Keratinocyte (primary cell): ENCODE measurements at regions not wholly inside any gene's neighbourhood (a gene's known extent, or its start where the extent isn't known, plus 50 kb on each side); places are given as distances from the start of the nearest gene placed in this dataset.

Experiments
- DNase-seq: peaks from one replicate; pipeline ENCODE4 v3.0.0-alpha.2; 2011; ENCODE audit warnings: low read depth, missing footprints, low spot score
- FAIRE-seq: peaks from 2 replicates; lab custom pipeline; 2011; peaks lifted over from hg19 to GRCh38; lab: Jason Lieb, UNC
- H2AFZ ChIP-seq: 2 replicates; pipeline ENCODE4 v1.6.0; 2012; ENCODE audit warnings: low read length, control low read depth, inconsistent platforms; ENCODE audit not compliant: control insufficient read depth
- H3K27ac ChIP-seq: 2 replicates; pipeline ENCODE4 v1.5.1; 2011; ENCODE audit warnings: low read length; ENCODE audit not compliant: control insufficient read depth, insufficient read depth
- H3K27me3 ChIP-seq: 3 replicates; pipeline ENCODE4 v1.6.0; 2011; ENCODE audit warnings: low read length; ENCODE audit not compliant: control insufficient read depth, insufficient read depth; ENCODE audit errors: extremely low read depth
- H3K36me3 ChIP-seq, 2 experiments: 2 replicates in 1 of 2; 3 replicates in 1 of 2; pipeline ENCODE4 v1.5.1; 2011; ENCODE audit warnings: low read length in 2 of 2, mild to moderate bottlenecking in 1 of 2; ENCODE audit not compliant: control insufficient read depth in 2 of 2, insufficient read depth in 2 of 2; ENCODE audit errors: extremely low read depth in 1 of 2
- H3K4me1 ChIP-seq: 3 replicates; pipeline ENCODE4 v1.5.1; 2011; ENCODE audit warnings: low read length; ENCODE audit not compliant: control insufficient read depth, insufficient read depth; ENCODE audit errors: extremely low read depth
- H3K4me2 ChIP-seq: 3 replicates; pipeline ENCODE4 v1.6.0; 2011; ENCODE audit warnings: low read depth, low read length; ENCODE audit not compliant: control insufficient read depth, insufficient read depth; ENCODE audit errors: extremely low read depth
- H3K4me3 ChIP-seq, 3 experiments: fragments of 200-600 bp in 1 of 3; sonication (generic) in 1 of 3; 2 replicates in 2 of 3; 3 replicates in 1 of 3; pipeline ENCODE4 v1.5.1; 2011 to 2016; ENCODE audit warnings: low read length in 3 of 3, mild to moderate bottlenecking in 3 of 3, control low read depth in 2 of 3, inconsistent platforms in 1 of 3, low read depth in 1 of 3, mixed read lengths in 1 of 3, mixed run types in 1 of 3, moderate library complexity in 1 of 3; ENCODE audit not compliant: control insufficient read depth in 2 of 3, insufficient read depth in 2 of 3; ENCODE audit errors: extremely low read depth in 1 of 3
- H3K79me2 ChIP-seq: 2 replicates; pipeline ENCODE4 v1.6.0; 2012; ENCODE audit warnings: low read length; ENCODE audit not compliant: control insufficient read depth, insufficient read depth
- H3K9ac ChIP-seq: 3 replicates; pipeline ENCODE4 v1.6.0; 2011; ENCODE audit warnings: low read length; ENCODE audit not compliant: control insufficient read depth, insufficient read depth; ENCODE audit errors: extremely low read depth
- H3K9me1 ChIP-seq: 3 replicates; pipeline ENCODE4 v1.6.0; 2011; ENCODE audit warnings: low read length; ENCODE audit not compliant: control insufficient read depth, insufficient read depth; ENCODE audit errors: extremely low read depth
- H3K9me3 ChIP-seq: 2 replicates; pipeline ENCODE4 v1.5.1; 2012; ENCODE audit warnings: low read depth, low read length; ENCODE audit not compliant: control insufficient read depth
- H4K20me1 ChIP-seq: 3 replicates; pipeline ENCODE4 v1.6.0; 2011; ENCODE audit warnings: low read length; ENCODE audit not compliant: control insufficient read depth, insufficient read depth; ENCODE audit errors: extremely low read depth
- EZH2 ChIP-seq: IDR thresholded peaks from one replicate; pipeline ENCODE4 v1.6.1; 2012; ENCODE audit warnings: inconsistent platforms, mild to moderate bottlenecking, low read length, moderate library complexity
- dilution Hi-C: fragments of 300-500 bp; cut with MboI; formaldehyde crosslinking; loops from one replicate; pipeline ENCODE4 v1.7.0; 2020; ENCODE audit warnings: low sequenced_read_pairs; ENCODE audit not compliant: extremely low pct_ligation_motif_present
- TF ChIP-seq, protein P1 (sequence below), 3 experiments: IDR thresholded peaks in 1 of 3; conservative IDR thresholded peaks in 1 of 3; optimal IDR thresholded peaks in 1 of 3; 2 replicates in 2 of 3; 3 replicates in 1 of 3; pipeline versions ENCODE3 to v1.5.1; 2011; ENCODE audit warnings: low read length in 3 of 3, mild to moderate bottlenecking in 3 of 3, moderate library complexity in 2 of 3, control low read depth in 1 of 3, inconsistent platforms in 1 of 3; ENCODE audit not compliant: insufficient read depth in 2 of 3; ENCODE audit errors: extremely low read depth in 1 of 3

DNA sequence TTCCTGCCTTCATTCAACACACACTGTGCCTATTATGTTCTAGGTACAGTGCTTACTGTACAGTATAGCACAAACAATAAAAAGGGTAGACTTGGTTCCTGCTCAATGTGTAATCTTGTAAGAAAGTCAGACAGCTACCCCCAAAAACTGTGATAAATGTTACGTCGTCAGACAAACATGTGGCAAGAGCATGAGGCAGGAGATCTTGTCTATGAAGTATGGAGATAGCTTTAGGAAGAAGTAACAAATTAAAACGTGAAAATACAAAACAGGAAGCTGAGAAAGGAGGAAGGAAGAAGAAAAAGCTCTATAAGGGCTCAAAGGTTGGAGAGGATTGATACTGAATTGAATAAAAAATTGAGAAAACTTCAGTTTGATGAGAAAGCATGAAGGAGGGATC is 276.2 kb upstream of the HNRNPA3 start:
- no peak overlapping the region for H3K9ac ChIP-seq
- no peaks in the 10 kb centered on the region for H3K36me3 ChIP-seq
- H3K27ac ChIP-seq: no peak overlapping the region
- H3K79me2 ChIP-seq: no peaks in the 10 kb centered on the region
- no peak overlapping the region for H3K4me2 ChIP-seq
- dilution Hi-C loops: no loop called here
- no peaks in the 10 kb centered on the region for H3K9me1 ChIP-seq
- TF ChIP-seq EZH2: no peak
- TF ChIP-seq, protein P1, sequence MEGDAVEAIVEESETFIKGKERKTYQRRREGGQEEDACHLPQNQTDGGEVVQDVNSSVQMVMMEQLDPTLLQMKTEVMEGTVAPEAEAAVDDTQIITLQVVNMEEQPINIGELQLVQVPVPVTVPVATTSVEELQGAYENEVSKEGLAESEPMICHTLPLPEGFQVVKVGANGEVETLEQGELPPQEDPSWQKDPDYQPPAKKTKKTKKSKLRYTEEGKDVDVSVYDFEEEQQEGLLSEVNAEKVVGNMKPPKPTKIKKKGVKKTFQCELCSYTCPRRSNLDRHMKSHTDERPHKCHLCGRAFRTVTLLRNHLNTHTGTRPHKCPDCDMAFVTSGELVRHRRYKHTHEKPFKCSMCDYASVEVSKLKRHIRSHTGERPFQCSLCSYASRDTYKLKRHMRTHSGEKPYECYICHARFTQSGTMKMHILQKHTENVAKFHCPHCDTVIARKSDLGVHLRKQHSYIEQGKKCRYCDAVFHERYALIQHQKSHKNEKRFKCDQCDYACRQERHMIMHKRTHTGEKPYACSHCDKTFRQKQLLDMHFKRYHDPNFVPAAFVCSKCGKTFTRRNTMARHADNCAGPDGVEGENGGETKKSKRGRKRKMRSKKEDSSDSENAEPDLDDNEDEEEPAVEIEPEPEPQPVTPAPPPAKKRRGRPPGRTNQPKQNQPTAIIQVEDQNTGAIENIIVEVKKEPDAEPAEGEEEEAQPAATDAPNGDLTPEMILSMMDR (optimal IDR thresholded peaks at IDR 0.05 in 1 of 3, IDR thresholded peaks at IDR 0.05 in 1 of 3, conservative IDR thresholded peaks at IDR 0.05 in 1 of 3; ENCODE audit: extremely low read depth in 1 of 3, insufficient read depth in 2 of 3, low read length in 3 of 3): no peak
- no peaks in the 10 kb centered on the region for H4K20me1 ChIP-seq
- no peaks in the 10 kb centered on the region for H3K9me3 ChIP-seq
- H3K4me1 ChIP-seq: no peaks in the 10 kb centered on the region
- DNase-seq: no peak
- no peak overlapping the region for H3K4me3 ChIP-seq
- no peak for FAIRE-seq
- H3K27me3 ChIP-seq: no peaks in the 10 kb centered on the region
- no peak overlapping the region for H2AFZ ChIP-seq

DNA sequence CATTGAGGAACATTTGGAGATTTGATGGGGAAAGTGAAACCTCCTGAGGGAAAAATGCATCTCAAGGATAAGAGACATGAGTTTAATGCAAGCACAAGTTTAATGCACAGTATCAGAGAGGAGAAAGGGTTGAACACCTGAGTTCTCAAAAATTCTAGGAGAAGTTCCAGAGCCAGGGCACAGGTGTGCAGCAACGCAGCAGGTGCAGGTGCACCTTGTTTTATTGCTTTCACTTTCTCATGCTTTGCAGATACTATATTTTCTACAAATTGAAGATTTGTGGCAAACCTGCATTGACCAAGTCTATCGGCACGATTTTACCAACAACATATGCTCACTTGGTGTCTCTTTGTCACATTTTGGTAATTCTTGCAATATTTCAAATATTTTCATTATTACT is 267.6 kb upstream of the HNRNPA3 start:
- Histone ChIP-seq H3K9me3 (no peaks in the 10 kb centered on the region), H3K79me2 (no peaks in the 10 kb centered on the region), H4K20me1 (no peaks in the 10 kb centered on the region), H3K4me1 (no peaks in the 10 kb centered on the region), H3K36me3 (no peaks in the 10 kb centered on the region), H3K4me3 (no peak overlapping the region), H3K4me2 (no peak overlapping the region), H3K9me1 (no peaks in the 10 kb centered on the region), H3K27ac (no peak overlapping the region), H3K27me3 (no peaks in the 10 kb centered on the region), H3K9ac (no peak overlapping the region), H2AFZ (no peak overlapping the region)
- no peak for TF ChIP-seq EZH2
- TF ChIP-seq, protein P1 (optimal IDR thresholded peaks at IDR 0.05 in 1 of 3, IDR thresholded peaks at IDR 0.05 in 1 of 3, conservative IDR thresholded peaks at IDR 0.05 in 1 of 3; ENCODE audit: extremely low read depth in 1 of 3, insufficient read depth in 2 of 3, low read length in 3 of 3): no peak
- dilution Hi-C loops: loop anchor here (5.0 kb wide), 1 partner anchor 47 kb away; no protein-coding TSS in a partner anchor
- no peak for DNase-seq
- no peak for FAIRE-seq
